ENCODE measurements at regions not wholly inside any gene's neighbourhood (a gene's known extent, or its start where the extent isn't known, plus 50 kb on each side); places are given as distances from the start of the nearest gene placed in this dataset.

GRCh38 chr1:219404629-219405028 is 208.3 kb downstream of the ZC3H11B start:
- no peak for DNase-seq (ENCODE audit: low spot score)

DNA sequence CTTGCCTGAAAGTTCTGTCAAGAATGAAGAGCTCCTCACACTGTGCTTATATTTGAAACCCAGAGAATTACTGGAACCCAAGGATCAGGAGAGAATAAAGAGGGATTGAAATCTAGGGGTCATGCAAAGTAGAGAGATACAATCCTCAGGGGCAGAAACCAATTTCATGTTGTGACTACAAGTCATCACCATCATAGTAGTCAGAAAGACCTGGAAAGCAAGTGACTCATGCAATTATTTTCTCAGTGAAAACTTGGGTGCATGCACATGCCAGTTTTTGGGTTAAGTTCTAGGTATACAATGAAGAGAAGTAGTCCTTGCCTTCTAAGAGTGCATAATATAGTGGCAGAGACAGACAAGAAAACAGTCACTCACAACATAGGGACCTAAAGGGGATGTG is 210.0 kb downstream of the ZC3H11B start:
- DNase-seq (ENCODE audit: low spot score): no peak

- DNase-seq (ENCODE audit: low spot score): no peak
Observed at GRCh38 chr1:219401724-219402625, 210.9 kb downstream of the ZC3H11B start.

DNA sequence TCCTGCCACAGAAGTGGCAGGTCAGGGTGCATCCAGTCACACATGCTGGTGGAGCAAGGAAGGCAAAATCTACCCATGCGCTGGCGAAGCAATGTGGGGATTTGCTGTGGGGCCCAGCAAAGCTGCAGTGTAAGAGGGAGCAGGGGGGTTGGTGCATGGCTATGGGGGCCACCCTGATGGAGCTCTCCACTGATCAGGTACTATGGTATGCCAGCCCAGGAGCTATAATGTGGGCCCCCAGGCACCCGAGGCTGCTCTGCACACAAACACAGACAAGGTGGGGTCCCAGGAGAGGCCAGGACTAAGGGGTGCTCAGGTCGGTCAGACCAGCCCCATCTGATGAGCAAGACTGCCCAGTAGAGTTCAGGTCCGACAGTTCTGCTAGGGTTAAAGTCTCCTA is 213.5 kb downstream of the ZC3H11B start:
- DNase-seq (ENCODE audit: low spot score): no peak

DNA sequence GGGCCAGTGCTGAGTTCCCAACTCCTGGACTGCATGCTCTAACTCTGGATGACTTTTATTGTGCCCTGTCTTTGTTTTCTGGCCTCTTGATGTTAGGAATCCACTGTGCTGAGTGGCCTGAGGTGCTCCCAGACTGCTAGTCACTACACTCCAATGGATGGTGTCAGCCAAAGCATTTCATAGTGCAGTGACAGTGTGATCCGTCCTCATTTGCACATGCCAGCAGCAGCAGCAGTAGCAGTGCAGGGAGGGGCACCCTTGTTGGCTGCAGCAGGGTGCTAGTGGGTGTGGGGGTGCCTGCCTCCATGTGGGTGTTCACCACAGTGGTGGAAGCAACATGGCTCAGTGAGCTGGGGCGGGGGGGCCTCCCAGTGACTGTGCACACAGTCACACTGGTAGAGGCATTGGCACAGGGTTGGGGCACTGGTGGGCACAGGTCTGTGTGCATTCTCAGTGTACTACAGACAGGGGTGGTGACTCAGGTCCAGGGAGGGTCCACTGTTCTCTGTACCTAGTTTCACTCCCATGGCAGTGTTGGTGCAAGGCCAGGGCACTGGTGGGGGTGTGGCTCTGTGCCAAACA is 214.0 kb downstream of the ZC3H11B start:
- DNase-seq (ENCODE audit: low spot score): no peak

DNA sequence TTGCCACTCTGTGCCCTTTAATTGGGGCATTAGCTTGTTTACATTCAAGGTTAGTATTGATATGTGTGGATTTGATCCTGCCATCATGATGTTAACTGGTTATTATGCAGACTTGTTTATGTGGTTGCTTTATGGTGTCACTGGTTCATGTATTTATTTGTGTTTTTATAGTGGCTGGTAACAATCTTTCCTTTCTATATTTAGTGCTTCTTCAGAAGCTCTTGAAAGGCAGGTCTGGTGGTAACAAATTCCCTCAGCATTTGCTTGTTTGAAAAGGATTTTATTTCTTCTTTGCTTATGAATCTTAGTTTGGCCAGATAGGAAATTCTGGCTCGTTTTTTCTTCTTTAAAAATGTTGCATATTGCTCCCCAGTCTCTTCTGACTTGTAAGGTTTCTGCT is 215.4 kb downstream of the ZC3H11B start:
- no peak for DNase-seq (ENCODE audit: low spot score)

DNA sequence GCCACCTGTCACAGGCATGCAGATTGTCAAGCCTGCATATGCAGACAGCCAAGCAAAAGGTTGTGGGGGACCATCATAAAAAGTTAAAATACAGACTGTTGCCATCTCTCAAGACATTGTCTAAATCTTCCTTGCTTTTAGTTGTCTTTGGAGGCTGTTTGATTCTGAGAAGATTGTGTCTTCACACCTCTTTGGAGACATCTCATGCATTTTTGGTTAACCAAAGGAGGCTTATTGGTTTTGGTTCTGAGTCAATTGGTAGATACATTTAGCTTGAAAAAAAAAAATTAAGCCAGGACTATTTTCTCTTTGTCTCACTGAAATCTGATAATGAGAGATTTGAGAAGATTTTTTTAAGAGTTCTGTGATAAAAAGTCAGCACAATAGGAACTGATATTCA is 217.6 kb downstream of the LYPLAL1 start:
- DNase-seq (ENCODE audit: low spot score): no peak

DNA sequence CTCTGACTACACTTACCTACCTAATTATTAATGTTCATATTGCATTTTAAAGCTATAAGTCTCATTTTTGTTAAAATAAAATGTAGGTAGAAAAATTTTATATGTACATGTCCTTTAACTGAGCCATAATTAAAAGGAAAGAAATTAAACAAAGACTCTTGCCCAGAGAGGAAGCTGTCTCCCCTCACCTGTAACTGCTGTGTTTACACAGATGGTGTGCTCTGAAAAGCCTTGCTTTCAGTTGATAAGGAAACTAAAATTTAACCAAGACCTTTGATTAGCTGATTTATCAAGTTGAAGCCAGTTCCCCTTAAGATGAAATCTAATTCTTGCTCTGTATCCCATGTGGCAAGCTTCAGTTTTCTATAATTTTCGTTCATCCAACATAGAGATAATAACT is 213.5 kb downstream of the LYPLAL1 start:
- DNase-seq (ENCODE audit: low spot score): no peak

GRCh38 chr1:219385787-219386427 is 212.2 kb downstream of the LYPLAL1 start:
- DNase-seq (ENCODE audit: low spot score): peak; percentile 83

- DNase-seq (ENCODE audit: low spot score): no peak
Observed at GRCh38 chr1:219383281-219383680, 209.6 kb downstream of the LYPLAL1 start.

GRCh38 chr1:219381396-219381795 is 207.7 kb downstream of the LYPLAL1 start:
- no peak for DNase-seq (ENCODE audit: low spot score)

- DNase-seq (ENCODE audit: low spot score): no peak
Observed at GRCh38 chr1:219380463-219380862, 206.8 kb downstream of the LYPLAL1 start.

DNA sequence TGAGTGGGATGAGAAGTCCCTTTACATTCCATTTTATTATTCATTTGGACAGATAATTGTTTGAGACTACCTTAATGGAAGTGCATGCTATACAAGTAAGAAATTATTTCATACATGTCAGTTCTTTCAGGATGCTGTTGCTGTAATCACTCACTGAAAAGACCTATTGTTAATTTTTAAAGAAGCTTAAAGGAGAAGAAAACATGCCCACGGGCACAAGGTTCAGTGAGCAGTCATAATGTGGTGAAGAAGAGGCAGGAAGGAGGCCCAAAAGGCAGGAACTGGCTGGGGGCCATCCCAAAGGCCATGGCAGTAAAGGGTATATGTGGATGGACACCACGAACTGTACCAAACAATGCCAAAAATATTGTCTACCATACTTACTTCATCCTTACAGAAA is 206.0 kb downstream of the LYPLAL1 start:
- no peak for DNase-seq (ENCODE audit: low spot score)

- DNase-seq (ENCODE audit: low spot score): no peak
Observed at GRCh38 chr1:219374636-219375035, 201.0 kb downstream of the LYPLAL1 start.

- DNase-seq (ENCODE audit: low spot score): no peak
Observed at GRCh38 chr1:219374046-219374566, 200.4 kb downstream of the LYPLAL1 start.

- no peak for DNase-seq (ENCODE audit: low spot score)
Observed at GRCh38 chr1:219373616-219373935, 199.9 kb downstream of the LYPLAL1 start.

- DNase-seq (ENCODE audit: low spot score): no peak
Observed at GRCh38 chr1:219372916-219373615, 199.4 kb downstream of the LYPLAL1 start.

DNA sequence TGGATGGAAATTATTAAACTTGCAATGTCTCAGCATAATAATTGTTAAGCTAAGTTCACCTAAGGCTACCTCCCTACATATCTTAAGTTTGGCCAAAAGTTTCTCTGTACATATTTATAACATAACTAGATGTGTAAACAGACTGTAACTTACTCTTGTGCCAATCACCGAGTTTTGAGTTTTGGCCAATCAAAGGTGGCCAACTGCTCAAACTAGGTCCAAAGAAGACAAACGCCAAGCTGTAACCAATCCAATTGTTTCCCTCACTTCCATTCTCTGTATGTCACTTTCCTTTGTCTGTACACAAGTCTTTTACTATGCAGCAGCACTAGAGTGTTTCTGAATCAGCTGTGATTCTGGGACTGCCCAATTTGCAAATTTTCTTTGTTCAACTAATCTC is 197.8 kb downstream of the LYPLAL1 start:
- no peak for DNase-seq (ENCODE audit: low spot score)

GRCh38 chr1:219367496-219367895 is 193.8 kb downstream of the LYPLAL1 start:
- no peak for DNase-seq (ENCODE audit: low spot score)

GRCh38 chr1:219365451-219365850 is 191.8 kb downstream of the LYPLAL1 start:
- DNase-seq (ENCODE audit: low spot score): no peak

GRCh38 chr1:219362702-219363101 is 189.0 kb downstream of the LYPLAL1 start:
- no peak for DNase-seq (ENCODE audit: low spot score)

GRCh38 chr1:219359126-219359525 is 185.4 kb downstream of the LYPLAL1 start:
- DNase-seq (ENCODE audit: low spot score): no peak

All from HT-29 (cell line).